ENCODE measurements at regions not wholly inside any gene's neighbourhood (a gene's known extent, or its start where the extent isn't known, plus 50 kb on each side); places are given as distances from the start of the nearest gene placed in this dataset.

- no peak for DNase-seq (ENCODE audit: low read depth)
Observed at GRCh38 chr6:141309295-141309694, 823.4 kb upstream of the GJE1 start.

GRCh38 chr6:141307309-141307998 is 825.3 kb upstream of the GJE1 start:
- DNase-seq (ENCODE audit: low read depth): no peak

GRCh38 chr6:141303907-141304306 is 828.8 kb upstream of the GJE1 start:
- no peak for DNase-seq (ENCODE audit: low read depth)

- no peak for DNase-seq (ENCODE audit: low read depth)
Observed at GRCh38 chr6:141301779-141302178, 830.9 kb upstream of the GJE1 start.

GRCh38 chr6:141290941-141291721 is 841.6 kb upstream of the GJE1 start:
- no peak for DNase-seq (ENCODE audit: low read depth)

GRCh38 chr6:141288947-141289346 is 843.8 kb upstream of the GJE1 start:
- no peak for DNase-seq (ENCODE audit: low read depth)

- no peak for DNase-seq (ENCODE audit: low read depth)
Observed at GRCh38 chr6:141282263-141282662, 850.5 kb upstream of the GJE1 start.

- DNase-seq (ENCODE audit: low read depth): no peak
Observed at GRCh38 chr6:141269684-141270083, 863.0 kb upstream of the GJE1 start.

GRCh38 chr6:141267420-141267819 is 865.3 kb upstream of the GJE1 start:
- DNase-seq (ENCODE audit: low read depth): no peak

- DNase-seq (ENCODE audit: low read depth): no peak
Observed at GRCh38 chr6:141265756-141266623, 866.7 kb upstream of the GJE1 start.

- no peak for DNase-seq (ENCODE audit: low read depth)
Observed at GRCh38 chr6:141264101-141264500, 868.6 kb upstream of the GJE1 start.

GRCh38 chr6:141261672-141262060 is 871.1 kb upstream of the GJE1 start:
- no peak for DNase-seq (ENCODE audit: low read depth)

- no peak for DNase-seq (ENCODE audit: low read depth)
Observed at GRCh38 chr6:141261016-141261671, 871.6 kb upstream of the GJE1 start.

GRCh38 chr6:141260627-141261015 is 872.1 kb upstream of the GJE1 start:
- no peak for DNase-seq (ENCODE audit: low read depth)

- DNase-seq (ENCODE audit: low read depth): no peak
Observed at GRCh38 chr6:141259807-141260206, 872.9 kb upstream of the GJE1 start.

GRCh38 chr6:141259091-141259490 is 873.6 kb upstream of the GJE1 start:
- DNase-seq (ENCODE audit: low read depth): no peak

GRCh38 chr6:141258516-141258915 is 874.2 kb upstream of the GJE1 start:
- DNase-seq (ENCODE audit: low read depth): no peak

- no peak for DNase-seq (ENCODE audit: low read depth)
Observed at GRCh38 chr6:141254336-141254735, 878.4 kb upstream of the GJE1 start.

- no peak for DNase-seq (ENCODE audit: low read depth)
Observed at GRCh38 chr6:141252828-141253608, 879.7 kb upstream of the GJE1 start.

- no peak for DNase-seq (ENCODE audit: low read depth)
Observed at GRCh38 chr6:141251286-141251685, 881.4 kb upstream of the GJE1 start.

GRCh38 chr6:141248021-141248799 is 884.5 kb upstream of the GJE1 start:
- no peak for DNase-seq (ENCODE audit: low read depth)

Data from T-helper 22 cell (primary cell).